OCI-LY3 (cell line): ENCODE measurements at regions not wholly inside any gene's neighbourhood (a gene's known extent, or its start where the extent isn't known, plus 50 kb on each side); places are given as distances from the start of the nearest gene placed in this dataset.
"Not testable (repeated sequence)": the region's sequence is repeated elsewhere in the genome, so short reads cannot be mapped to it uniquely, and the experiment has no call there.

ENCODE experiments used
- EZH2phosphoT487 ChIP-seq: fragments of 200-600 bp; shearing (Covaris generic); IDR thresholded peaks from 2 replicates; pipeline ENCODE4 v1.6.1; 2018; ENCODE audit warnings: antibody characterized with exemption, mixed run types, low read depth
- TF ChIP-seq, protein P1 (sequence below): fragments of 200-600, 300-600 bp; sonication (generic); IDR thresholded peaks from 2 replicates; pipeline ENCODE4 v1.5.1; 2014; ENCODE audit warnings: antibody characterized with exemption, low read length, low read depth

- TF ChIP-seq, protein P1, sequence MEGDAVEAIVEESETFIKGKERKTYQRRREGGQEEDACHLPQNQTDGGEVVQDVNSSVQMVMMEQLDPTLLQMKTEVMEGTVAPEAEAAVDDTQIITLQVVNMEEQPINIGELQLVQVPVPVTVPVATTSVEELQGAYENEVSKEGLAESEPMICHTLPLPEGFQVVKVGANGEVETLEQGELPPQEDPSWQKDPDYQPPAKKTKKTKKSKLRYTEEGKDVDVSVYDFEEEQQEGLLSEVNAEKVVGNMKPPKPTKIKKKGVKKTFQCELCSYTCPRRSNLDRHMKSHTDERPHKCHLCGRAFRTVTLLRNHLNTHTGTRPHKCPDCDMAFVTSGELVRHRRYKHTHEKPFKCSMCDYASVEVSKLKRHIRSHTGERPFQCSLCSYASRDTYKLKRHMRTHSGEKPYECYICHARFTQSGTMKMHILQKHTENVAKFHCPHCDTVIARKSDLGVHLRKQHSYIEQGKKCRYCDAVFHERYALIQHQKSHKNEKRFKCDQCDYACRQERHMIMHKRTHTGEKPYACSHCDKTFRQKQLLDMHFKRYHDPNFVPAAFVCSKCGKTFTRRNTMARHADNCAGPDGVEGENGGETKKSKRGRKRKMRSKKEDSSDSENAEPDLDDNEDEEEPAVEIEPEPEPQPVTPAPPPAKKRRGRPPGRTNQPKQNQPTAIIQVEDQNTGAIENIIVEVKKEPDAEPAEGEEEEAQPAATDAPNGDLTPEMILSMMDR = not testable (repeated sequence)
- TF ChIP-seq EZH2phosphoT487 = not testable (repeated sequence)
Observed at GRCh38 chr9:40768646-40769198, 359.8 kb downstream of the FOXD4L6 start.
